ENCODE measurements at regions not wholly inside any gene's neighbourhood (a gene's known extent, or its start where the extent isn't known, plus 50 kb on each side); places are given as distances from the start of the nearest gene placed in this dataset.

DNA sequence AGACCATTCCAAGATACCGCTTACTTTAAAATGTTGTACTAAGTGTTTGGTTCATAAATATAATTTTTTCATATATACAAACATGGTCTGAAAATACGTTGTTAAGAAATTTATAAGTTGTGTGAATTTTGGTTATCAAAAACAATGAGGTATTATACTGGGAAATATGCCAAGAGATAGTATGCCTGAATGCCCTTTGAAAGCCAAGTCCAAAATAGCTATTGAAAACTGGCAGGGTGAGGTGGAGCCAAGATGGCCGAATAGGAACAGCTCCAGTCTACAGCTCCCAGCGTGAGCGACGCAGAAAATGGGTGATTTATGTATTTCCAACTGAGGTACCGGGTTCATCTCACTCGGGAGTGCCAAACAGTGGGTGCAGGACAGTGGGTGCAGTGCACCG, 533.5 kb downstream of the ZNF608 start:
- H3K36me3 Mint-ChIP-seq = peaks cover 16% of the 10 kb centered on the region

DNA sequence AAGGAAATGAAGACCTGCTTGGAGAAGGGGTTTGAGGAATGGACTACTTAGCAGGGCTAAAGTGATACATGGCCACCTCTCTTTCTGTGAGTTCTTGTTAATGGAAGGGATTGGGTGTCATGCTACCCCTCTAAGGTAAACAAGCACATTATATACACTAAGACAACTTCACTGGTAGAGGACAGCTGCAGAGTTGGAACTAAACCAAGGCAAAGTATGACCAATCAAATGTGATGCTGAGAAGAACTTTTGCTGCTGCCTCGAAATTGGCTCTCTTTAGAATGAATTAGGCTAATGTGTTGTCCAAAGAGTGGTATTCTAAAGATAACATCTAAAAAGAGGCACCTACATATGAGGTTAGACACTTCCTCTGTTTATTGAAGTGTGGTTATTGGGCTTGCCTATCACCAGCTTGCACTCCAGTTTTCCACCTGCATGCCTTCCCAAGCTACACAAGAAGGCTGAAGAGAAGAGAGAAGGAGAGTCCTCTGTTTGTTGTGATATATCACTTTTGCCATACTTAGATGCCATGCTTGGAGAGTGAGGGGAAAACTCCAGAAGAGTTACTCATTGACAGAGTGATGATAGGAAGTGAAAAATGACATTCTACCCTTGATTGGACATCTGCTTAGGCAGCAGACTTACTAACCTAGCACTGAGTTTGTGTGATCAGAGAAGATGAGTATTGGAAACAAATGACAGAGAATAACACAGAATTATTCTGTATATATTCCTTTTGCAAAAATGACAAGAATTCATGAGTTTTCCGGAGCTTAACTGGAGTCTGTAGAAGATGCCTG, 536.1 kb downstream of the ZNF608 start:
- no peak for DNase-seq (ENCODE audit: low spot score in 2 of 2, unreplicated experiment in 2 of 2)
- Mint-ChIP-seq H3K4me3 (no peak overlapping the region), H3K27ac (no peak overlapping the region), H3K36me3 (peaks cover 12% of the 10 kb centered on the region), H3K9me3 (peaks cover 23% of the 10 kb centered on the region), H3K27me3 (ENCODE audit: low read depth) (no peaks in the 10 kb centered on the region), H3K4me1 (no peaks in the 10 kb centered on the region)
- no peak for TF ChIP-seq CTCF (IDR thresholded peaks at IDR 0.05; ENCODE audit: unreplicated experiment)

More for the DNA sequence above, 533.5 kb downstream of the ZNF608 start:
- Mint-ChIP-seq H3K4me1 (no peaks in the 10 kb centered on the region), H3K27me3 (ENCODE audit: low read depth) (no peaks in the 10 kb centered on the region), H3K9me3 (peaks cover 34% of the 10 kb centered on the region), H3K27ac (no peak overlapping the region), H3K4me3 (no peak overlapping the region)
- TF ChIP-seq CTCF (IDR thresholded peaks at IDR 0.05; ENCODE audit: unreplicated experiment) = no peak
- DNase-seq (ENCODE audit: low spot score in 2 of 2, unreplicated experiment in 2 of 2) = no peak

DNA sequence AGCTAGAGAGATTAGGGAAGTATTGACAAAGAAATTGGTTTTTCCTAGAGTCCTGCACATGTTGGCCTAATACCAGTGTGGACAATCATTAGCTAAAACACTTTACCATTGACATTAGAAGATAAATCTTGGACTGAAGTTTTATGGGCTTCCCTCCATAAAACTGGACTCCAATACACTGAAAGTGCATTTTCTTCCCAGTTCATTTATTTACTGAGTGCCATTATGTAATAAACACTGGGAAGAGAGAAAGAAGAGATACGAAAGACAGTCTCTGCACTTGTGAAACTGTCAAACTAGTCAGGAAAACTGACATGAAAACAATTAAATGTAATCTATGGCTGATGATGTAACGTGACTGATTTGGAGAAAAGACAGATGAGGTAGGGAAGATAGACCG, 539.3 kb downstream of the ZNF608 start:
- DNase-seq (ENCODE audit: low spot score in 2 of 2, unreplicated experiment in 2 of 2) = no peak
- no peak overlapping the region for H3K4me3 Mint-ChIP-seq
- no peak overlapping the region for H3K27ac Mint-ChIP-seq
- H3K9me3 Mint-ChIP-seq = peaks cover 18% of the 10 kb centered on the region
- no peak for TF ChIP-seq CTCF (IDR thresholded peaks at IDR 0.05; ENCODE audit: unreplicated experiment)
- H3K4me1 Mint-ChIP-seq = no peaks in the 10 kb centered on the region
- H3K27me3 Mint-ChIP-seq (ENCODE audit: low read depth) = no peaks in the 10 kb centered on the region
- peaks cover 11% of the 10 kb centered on the region for H3K36me3 Mint-ChIP-seq

DNA sequence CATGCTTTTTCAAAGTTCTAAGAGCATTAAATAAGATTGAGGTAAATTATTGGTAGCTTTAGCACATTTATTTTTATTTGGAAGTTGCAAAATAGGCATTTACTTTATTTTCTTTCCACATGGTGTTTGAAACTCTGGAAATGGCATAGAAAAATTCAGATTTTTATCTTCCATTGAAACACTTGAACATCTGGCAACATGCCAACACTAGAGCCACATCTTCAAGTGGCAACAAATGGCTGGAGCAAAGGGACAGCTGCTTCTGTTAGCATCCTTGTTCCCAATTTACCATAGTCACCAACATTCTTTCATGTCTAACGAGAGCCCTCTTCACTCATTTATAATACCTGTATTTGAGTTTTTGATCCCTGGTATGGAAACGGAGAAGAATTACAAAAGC, 539.9 kb downstream of the ZNF608 start:
- peaks cover 10% of the 10 kb centered on the region for H3K36me3 Mint-ChIP-seq

DNA sequence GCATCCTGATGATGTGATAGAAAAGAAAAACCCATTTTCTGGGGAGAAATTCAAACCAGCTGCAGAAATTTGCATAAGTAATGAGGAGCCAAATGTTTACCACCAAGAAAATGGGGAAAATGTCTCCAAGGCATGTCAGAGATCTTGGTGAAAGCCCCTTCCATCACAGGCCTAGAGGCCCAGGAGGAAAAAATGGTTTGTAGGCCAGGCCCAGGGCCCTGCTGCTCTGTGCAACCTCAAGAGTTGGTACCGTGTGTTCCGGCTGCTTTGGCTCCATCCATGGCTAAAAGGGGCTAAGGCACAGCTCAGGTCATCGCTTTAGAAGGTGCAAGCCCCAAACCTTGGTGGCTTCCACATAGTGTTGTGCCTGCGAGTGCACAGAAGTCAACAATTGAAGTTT, 543.1 kb downstream of the ZNF608 start:
- peaks cover 12% of the 10 kb centered on the region for H3K36me3 Mint-ChIP-seq
- H3K9me3 Mint-ChIP-seq = peaks cover 21% of the 10 kb centered on the region
- no peak for TF ChIP-seq CTCF (IDR thresholded peaks at IDR 0.05; ENCODE audit: unreplicated experiment)
- no peaks in the 10 kb centered on the region for H3K27me3 Mint-ChIP-seq (ENCODE audit: low read depth)
- no peak overlapping the region for H3K4me3 Mint-ChIP-seq
- H3K27ac Mint-ChIP-seq = no peak overlapping the region
- DNase-seq (ENCODE audit: low spot score in 2 of 2, unreplicated experiment in 2 of 2) = no peak
- H3K4me1 Mint-ChIP-seq = peaks cover 13% of the 10 kb centered on the region

More for the DNA sequence above, 539.9 kb downstream of the ZNF608 start:
- no peak overlapping the region for H3K27ac Mint-ChIP-seq
- no peaks in the 10 kb centered on the region for H3K4me1 Mint-ChIP-seq
- no peak overlapping the region for H3K4me3 Mint-ChIP-seq
- H3K27me3 Mint-ChIP-seq (ENCODE audit: low read depth) = no peaks in the 10 kb centered on the region
- no peak for DNase-seq (ENCODE audit: low spot score in 2 of 2, unreplicated experiment in 2 of 2)
- peaks cover 21% of the 10 kb centered on the region for H3K9me3 Mint-ChIP-seq
- TF ChIP-seq CTCF (IDR thresholded peaks at IDR 0.05; ENCODE audit: unreplicated experiment) = no peak
